Astrocyte (in vitro differentiated cells and primary cell): ENCODE measurements at regions not wholly inside any gene's neighbourhood (a gene's known extent, or its start where the extent isn't known, plus 50 kb on each side); places are given as distances from the start of the nearest gene placed in this dataset.

ENCODE experiments used
- CTCF ChIP-seq: IDR thresholded peaks from 2 replicates; pipeline ENCODE4 v1.5.1; 2011; ENCODE audit warnings: low read depth, mild to moderate bottlenecking, inconsistent platforms, low read length, moderate library complexity; ENCODE audit not compliant: insufficient read depth
- EZH2 ChIP-seq: IDR thresholded peaks from 2 replicates; pipeline ENCODE4 v1.6.1; 2012; ENCODE audit warnings: mild to moderate bottlenecking, low read length, inconsistent platforms; ENCODE audit not compliant: insufficient read depth

- TF ChIP-seq CTCF (no peak), EZH2 (no peak)
Observed at GRCh38 chr2:18976168-18976961, 382.1 kb downstream of the OSR1 start.
